Ecto neural progenitor cell (in vitro differentiated cells): ENCODE measurements at regions not wholly inside any gene's neighbourhood (a gene's known extent, or its start where the extent isn't known, plus 50 kb on each side); places are given as distances from the start of the nearest gene placed in this dataset.

Source experiments
- DNase-seq: peaks from one replicate; pipeline ENCODE4 v3.0.0-alpha.2; 2018; ENCODE audit warnings: low spot score

DNA sequence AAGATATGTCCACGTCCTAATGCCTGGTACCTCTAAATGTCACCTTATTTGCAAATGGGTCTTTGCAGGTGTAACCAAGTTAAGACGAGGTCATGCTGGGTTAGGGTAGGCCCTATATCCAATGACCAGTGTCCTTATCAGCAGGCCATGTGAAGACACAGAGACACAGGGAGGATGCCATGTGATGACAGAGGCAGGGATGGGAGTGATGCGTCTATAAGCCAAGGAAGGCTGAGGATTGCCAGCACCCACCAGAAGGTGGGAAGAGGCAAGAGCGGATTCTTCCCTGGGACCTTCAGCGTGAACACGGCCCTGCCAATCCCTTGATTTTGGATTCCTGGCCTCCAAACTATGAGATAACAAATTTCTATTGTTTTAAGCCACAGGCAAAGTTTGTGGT lies 123.4 kb upstream of the CXCL14 start:
- no peak for DNase-seq

DNA sequence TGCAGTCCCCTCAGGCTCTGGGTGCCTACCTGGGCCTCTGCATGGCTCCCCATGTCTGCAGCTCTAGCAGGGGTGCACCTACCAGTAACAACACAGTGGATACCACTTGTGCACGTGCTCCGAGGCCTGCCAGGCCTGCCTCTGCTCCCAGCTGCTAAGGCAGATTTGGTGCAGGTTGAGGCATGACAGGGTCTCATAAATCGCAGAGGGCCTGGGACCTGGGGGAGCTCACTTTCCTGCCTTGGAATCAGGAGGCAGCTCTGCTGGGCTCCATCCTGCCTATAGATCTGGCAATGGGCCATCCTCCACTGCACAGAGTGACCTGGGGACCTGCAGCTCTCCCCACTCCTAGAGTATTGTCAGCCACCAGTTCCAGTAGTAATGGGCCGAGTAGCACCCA lies 121.9 kb upstream of the CXCL14 start:
- no peak for DNase-seq

DNA sequence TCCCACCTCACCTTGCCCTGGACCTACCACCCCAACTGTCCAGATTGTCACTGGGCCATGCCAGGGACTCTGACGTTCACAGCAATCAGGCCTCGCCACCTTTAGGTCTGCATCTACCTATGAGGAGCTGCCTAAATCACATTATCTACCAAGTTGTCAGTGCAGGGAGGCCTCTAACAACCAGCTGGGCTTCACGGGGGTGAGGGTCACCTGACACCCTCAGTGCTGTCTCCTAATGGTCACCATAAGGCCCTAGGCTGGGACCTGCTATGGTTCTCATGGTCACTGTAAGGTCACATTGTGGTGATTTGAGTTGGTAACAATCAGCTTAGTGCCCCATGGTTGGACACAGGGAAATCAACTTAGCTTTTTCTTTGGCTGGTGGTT lies 119.2 kb upstream of the CXCL14 start:
- DNase-seq: peak; percentile 32

DNA sequence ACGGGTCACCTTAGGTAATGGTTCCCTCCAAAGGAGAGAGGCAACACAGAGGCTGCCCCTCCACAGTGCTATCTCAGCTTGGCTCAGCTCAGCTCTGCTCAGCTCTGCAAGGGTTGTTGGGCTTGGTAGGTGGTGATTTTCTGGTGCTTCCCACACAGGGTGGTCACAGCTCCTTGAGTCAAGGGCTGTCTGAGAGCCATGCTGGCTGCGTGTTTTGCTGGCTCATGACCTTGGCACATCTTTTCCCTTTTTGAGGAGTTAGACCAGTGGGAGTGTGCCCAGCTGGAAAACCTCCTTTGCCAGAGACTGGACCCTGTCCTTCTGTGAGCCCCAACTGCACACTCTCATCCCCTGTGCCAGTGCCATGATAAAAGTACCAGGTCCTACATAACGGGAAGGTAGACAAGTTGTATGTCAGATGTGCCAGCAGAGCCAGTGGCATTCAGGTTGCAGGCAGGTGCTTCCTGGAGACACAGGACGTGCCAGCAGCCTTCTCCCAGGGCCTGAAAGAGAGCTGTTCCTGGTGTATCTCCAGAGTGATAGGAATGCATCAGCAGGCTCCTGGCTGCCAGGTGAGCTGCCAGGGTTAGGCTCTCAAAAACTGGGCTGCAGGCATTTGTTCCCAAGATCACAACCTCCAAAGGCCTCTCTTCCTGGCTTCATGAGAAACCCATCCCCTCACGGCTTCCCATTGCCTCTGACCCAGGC lies 118.6 kb upstream of the CXCL14 start:
- DNase-seq: peak; percentile 26

DNA sequence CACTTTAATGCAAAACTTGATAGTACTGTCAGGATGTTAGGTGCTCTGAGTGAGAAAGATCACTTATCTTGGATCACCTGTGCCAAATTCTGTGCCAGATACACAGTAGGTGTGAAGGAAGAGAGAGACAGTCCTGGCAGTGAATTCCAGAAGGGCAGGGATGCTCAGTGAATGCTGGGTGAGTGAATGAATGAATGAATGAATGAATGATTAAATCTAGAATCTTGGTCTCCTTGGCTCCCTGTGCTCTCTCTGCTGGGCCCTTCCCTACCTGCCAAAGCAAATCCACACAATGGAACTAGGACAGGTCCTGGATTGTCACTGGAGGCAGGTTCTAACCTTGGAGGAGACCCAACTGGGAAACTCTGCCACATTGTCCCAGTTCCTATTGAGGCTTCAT lies 117.5 kb upstream of the CXCL14 start:
- DNase-seq: no peak

DNA sequence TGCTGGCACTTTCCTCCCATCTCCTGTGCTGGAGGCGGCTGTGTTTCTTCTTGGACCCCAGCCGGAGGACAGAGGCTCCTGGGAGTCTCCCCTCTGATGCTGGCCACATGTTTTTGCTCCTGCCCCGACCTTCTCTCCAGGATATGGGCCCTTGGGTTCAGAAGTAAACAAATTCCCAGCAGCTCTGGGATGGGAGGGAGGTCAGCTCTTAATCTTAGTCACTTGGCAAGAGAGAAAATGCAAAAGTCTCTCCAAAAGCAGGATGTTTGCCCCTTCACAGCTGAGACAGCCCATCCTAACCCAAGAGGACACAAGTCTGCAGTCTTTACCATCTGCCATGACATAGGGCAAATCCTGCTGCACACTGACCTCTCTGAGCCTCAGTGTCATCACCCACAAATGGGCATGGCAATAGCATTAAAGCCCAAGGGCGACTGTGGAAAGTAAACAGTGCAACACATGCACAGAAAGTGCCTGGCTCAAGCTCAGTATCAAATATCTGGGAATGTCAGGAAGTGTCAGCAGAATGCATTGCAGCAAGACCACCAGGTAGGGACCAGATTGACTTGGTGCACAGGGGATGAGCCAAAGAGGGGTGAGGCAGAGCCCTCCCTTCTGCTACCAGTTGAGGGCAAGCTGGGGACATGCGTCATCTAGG lies 117.0 kb upstream of the CXCL14 start:
- DNase-seq: peak; percentile 26

DNA sequence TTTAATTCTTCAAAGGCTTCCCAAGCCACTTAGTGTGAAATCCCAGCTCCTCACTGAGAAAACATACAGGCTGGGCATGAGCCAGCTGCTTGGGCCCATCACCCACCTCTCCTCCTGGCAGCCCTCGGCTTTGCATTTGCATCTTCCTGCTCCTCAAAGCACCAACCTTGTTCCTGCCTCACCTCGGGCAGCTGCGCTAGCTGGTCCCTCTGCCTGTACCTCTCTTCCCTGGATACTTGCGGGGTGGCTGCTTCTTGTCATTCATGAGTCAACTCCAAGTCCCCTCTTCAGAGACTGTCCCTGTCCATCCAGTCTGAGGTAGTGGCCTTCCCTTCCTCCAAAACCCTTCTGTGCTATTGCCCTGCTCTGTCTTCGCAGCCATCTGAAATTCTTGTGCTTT lies 116.1 kb upstream of the CXCL14 start:
- peak; percentile 34 for DNase-seq

DNA sequence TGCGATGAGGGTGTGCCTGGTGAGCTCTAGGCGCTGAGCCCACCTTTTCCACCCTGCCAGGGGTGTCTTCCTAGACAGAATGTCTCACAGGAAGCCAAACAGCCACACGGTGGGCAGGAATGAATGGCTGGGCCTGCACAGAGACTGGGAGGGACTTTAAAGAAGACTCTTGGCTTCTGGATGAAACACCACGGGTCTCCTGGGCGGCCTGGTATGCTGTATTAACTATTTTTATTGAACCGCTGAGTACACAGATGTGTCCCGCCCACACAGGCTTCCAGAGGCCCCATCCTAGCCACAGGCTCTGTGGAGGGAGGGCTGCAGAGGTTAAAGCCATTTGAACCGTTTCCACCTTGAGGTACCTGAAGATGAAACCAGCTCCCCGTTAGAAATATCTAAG lies 115.2 kb upstream of the CXCL14 start:
- DNase-seq: peak; percentile 20

DNA sequence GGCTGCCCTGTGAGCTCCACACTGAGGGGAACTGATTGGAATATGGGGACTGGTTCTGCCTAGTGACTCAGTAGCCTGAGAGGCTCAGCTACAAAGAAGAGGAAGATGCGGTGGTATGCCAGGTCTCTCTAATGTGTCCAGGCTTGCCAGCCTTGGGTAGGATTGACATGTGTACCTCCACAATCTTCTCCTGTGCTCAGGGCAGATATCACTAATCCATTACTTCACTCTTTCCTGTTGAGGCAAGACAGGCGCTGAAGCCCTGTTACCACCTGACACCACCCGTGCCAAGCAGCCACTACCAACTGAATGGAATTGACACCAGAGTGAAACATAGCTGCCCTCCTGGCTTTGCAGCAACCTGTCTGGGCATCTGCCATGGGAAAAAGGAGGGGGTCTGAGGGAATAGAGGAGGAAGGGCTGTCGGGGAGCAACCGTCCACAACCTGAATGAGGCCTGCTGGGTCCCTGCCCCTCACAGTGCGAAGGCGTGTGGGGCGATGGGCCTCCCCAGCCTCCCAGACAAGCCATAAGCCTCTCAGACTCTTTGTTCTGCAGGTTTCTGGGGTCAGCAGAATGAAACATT lies 114.7 kb upstream of the CXCL14 start:
- peak; percentile 42 for DNase-seq

DNA sequence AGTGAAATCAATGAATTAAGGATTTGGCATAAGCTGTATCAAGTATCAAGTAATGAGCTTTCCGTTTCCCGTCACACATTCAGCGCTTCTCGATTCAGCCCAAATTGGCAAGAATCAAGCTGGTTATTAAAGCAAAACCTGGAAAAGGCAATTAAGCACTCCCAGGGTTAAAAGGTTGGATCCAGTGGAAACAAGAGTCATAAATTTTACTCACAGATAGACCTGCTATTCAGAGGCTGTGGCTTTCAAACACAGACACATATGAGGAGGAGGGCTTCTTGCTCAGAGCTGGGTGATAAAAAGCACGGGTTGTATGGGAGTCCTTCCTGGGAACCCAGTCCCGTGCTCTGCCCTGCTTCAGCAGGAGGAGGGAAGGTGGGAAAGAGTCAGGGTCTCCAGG lies 112.3 kb upstream of the CXCL14 start:
- no peak for DNase-seq

DNA sequence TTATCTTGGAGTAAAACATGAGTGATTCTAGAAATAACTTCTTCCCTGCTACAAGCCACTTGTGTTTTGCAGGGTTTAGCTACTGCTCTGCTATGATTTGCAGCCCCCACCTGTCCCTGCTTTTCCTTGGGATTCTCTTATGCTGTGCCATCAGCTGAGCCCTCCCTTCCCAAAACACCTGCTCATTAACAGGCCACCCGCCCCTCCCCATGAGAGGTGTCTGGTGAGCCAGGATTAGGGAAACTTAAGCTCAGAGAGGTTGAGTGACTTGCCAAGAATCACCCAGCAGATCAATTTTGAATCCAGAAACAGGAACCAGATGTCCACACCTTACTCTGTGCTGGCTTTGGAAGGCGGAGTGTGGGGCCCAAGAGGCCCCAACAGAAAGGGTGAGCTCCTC lies 111.7 kb upstream of the CXCL14 start:
- no peak for DNase-seq

DNA sequence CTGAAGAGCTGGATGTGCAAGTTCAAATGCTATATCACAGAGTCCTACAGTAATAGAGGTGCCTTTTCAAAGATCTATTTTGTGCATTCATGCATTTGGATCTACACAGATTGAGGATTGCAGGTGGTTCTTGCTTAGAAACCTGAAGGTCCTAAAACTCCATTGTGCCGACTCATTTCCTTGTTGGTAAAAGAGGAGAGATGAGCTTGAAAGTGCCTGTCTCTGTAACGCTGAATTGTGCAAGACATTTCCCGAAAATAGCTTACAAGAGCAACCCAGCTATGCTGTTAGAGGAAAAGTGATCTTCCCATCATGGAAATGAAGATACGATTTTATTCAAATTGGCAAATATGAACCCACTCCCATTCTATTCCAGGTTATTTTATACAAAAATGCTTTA lies 110.7 kb upstream of the CXCL14 start:
- no peak for DNase-seq

DNA sequence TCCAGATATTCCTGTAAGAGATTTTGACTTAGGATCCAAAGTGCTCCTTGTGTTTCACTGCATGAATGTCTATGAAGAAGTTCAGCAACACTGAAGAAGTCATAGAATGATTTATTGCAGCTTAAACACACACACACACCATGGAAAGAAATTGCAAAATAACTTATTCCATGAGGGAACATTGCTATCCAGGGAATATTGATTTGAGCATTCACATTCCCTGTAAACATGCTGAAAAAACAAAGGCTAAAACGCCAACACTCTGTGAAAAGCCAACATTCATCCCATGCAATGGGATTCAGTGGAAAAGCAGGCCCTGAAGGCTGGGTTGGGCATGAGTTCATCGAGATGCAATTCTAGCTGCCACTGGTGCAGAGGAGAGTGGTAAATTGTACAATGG lies 109.6 kb upstream of the CXCL14 start:
- no peak for DNase-seq

DNA sequence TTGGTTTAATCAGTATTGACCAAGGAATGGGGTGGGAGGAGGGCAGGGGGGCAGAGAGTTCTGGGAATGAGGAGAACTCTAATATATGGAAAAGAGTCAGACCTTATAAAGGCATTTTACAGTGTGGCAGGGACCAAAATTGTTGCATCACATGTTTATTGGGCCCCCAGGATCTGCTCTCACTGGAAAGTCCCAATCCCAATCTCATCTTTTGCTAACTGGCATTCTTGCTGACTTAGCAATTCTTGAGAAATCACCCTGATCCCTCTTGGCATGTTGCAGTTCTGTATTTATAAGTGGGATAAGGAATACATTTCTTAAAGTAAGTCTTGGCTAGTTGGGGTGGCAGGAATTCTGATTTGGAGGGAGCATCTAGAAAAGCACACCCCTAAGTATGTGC lies 104.4 kb upstream of the CXCL14 start:
- DNase-seq: no peak

DNA sequence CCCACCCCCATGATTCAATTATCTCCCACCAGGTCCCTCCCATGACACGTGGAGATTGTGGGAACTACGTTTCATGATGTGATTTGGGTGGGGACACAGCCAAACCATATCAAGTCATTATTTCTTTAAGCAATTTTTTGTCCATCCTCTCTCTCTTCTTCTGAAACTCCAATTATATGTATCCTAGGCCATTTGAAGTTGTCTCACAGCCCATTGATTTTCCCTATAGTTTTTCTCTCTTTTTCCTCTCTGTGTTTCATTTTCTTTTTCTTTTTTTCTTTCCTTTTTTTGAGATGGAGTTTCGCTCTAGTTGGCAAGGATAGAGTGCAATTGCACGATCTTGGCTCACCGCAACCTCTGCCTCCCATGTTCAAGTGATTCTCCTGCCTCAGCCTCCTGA lies 101.9 kb upstream of the CXCL14 start:
- no peak for DNase-seq

DNA sequence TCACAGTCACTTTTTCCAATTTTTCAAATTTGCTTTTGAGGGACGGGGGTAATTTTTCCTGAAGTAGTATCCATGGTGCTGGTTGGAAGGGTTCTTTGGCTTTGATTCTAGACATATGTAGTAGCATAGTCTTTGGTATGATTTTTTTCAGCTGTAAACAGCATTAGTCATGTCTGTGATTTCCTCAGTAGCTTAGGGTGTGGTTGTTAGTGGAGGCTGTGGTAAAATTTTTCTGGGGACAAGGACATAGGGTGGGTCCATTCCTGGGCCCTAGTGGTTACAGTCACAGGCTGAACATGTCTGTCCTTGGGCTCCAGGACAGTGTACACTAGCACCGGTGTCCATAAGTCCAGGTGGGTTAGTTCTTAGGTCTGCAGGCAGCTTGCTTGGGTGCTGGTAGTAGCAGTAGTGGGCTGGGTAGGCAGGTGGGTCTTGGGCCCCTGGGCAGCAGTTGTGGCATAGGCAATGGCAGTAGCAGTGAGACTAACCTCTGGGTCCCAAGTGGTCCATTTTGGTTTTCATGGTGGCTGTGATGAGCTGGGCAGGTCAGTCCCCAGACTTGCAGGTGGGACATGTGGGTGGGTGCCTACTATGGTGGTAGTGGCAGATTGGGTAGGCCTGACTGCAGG lies 100.0 kb upstream of the CXCL14 start:
- DNase-seq: no peak

DNA sequence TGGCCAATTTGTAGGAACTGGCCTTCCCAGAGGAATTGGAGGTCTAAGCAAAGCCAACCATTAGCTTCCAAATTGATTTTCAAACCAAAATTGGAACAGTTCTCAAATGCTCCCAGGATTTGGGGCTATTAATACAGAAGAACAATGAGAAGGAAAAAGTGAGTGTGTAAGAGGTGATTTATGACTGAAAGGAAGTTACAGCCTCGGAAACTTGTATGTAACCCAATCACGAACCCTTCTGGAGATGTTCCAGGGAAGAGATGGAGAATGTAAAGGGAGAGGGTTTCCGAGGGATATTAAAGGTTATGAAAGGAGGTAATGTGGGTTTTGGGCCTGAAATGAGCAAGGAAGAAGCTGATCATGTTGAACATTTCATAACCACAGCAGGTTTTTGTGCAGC lies 93.2 kb upstream of the CXCL14 start:
- no peak for DNase-seq

DNA sequence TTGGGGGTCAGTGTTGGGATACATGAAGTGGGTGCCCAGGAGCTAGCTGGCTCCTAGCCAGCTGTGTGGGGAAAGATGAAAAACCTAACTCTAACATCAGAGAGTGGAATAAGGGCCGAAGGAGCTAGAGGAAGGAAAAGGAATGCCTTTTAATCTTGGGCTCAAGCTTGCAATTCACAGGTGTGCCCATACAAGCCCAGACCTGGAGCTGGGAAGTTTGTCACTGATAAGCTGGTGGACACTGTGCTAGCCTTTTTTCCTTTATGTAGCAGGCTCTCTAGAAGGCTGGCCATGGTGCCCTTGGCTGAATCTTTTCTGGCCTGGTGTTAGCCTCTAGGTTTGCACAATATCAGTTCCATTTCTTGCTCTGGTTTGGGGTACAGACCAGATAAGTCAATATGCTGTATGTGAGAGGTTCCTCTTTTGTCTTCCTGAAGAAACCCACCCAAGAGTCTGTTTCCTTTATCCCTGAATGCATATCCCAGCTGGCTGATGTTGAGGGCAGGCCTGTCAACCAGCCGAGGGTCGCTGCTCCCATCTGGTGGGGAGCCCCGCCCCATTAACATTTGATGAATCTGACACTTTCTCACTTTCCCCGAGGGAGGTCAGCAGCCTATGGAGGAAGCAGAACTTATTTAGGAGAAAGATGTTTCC lies 92.4 kb upstream of the CXCL14 start:
- no peak for DNase-seq

DNA sequence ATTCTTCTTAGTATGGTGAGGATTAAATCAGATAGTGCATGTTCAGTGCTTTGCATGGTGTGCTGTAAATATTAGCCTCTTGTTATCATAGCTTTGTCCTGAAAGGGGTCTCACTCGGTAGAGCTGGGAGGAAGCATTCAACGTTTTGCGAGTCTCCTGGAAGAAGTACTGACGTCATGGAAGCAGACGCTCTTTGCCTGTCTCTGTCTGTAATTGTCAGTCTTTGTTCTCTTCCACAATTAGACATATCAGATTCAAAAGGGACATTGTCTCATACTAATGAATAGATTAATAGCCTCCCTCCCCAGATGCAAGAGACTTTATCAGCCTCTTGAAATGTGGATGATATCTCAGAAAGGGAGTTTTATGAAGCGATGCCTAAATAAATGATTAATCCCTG lies 91.8 kb upstream of the CXCL14 start:
- no peak for DNase-seq

DNA sequence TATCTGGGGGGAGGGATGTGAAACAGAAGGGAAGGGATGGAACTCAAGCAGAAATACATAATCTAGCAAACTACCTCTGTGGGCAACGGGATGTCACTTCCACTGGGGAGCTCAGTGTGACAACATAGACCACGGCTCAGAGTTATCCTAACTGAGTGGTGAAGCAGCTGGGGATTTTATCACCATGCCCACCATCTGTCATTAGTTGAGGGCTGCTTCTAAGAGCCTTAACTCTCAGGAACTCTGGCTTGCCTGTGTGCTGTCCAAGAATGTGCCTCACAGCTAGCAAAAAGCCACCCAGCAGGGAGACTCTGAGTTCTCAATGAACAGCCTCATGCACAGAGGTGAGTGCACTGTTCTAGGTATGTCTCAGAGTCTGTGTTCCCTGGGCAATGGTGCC lies 90.6 kb upstream of the CXCL14 start:
- no peak for DNase-seq

DNA sequence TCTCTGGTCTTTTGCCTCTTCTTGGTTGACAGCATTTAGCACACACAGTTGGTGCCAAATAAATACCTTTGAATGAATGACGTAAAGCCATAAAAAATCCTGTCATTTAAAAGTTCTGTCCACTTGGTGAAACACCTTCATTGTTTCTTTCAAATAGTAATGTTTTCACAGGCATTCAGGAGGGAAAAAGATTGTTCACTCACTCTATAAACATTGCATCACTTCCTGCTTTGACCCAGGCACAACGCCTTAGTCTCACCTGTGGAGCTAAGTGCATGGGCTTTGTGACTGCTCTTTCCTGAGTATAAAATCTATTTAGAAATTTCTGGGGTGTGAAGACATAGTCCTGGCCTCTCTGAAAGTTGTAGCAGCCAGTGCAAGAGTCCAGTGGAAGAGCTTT lies 88.9 kb upstream of the CXCL14 start:
- DNase-seq: no peak

DNA sequence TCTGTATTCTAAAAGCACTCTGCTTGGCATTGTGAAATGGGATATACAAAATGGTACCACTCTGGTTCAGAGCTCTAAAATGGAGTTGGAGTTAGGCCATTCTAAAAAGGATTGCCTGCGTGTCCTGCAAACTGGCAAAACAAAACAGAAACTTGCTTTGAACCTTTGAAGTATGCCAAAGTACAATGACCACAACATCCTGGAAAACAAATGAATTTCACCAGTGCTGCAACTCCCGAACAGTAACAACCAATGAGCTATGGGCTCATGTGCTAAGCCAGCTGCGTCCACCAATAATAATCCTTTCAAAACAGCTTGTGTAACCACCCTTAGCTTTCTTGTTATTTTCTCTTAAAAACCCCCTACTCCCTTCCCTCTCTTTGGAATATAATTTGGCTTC lies 88.4 kb upstream of the CXCL14 start:
- no peak for DNase-seq

DNA sequence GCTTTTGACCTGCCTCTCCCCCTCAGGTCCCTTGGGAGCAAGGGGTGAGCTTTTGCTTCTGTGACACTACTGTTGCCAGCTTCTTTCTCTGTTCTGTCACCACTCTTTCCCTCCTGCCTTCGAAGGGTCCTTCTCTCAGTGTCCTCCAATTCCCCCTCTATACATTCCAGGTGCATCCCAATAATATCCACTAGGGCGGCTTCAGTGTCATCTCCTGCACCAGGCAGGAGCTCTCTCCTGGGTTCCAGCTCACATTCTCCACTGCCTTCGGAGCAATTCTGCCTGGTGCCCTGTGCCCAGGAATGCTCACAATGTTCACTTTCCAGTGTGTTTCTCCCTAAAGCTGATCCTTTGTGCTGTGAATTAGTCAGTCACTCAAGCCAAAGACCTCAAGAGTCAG lies 83.9 kb upstream of the CXCL14 start:
- no peak for DNase-seq
